ENCODE measurements at regions not wholly inside any gene's neighbourhood (a gene's known extent, or its start where the extent isn't known, plus 50 kb on each side); places are given as distances from the start of the nearest gene placed in this dataset.

- no peak for DNase-seq (ENCODE audit: extremely low read depth in 1 of 2, low read depth in 1 of 2)
These were observed 453.5 kb upstream of the JARID2 start for GRCh38 chr6:14792118-14792955.

GRCh38 chr6:14795451-14795850 is 450.4 kb upstream of the JARID2 start:
- no peak for DNase-seq (ENCODE audit: extremely low read depth in 1 of 2, low read depth in 1 of 2)

GRCh38 chr6:14796974-14797762 is 448.7 kb upstream of the JARID2 start:
- no peak for DNase-seq (ENCODE audit: extremely low read depth in 1 of 2, low read depth in 1 of 2)

- DNase-seq (ENCODE audit: extremely low read depth in 1 of 2, low read depth in 1 of 2), result no peak
These were observed 447.8 kb upstream of the JARID2 start for GRCh38 chr6:14797875-14798593.

- DNase-seq (ENCODE audit: extremely low read depth in 1 of 2, low read depth in 1 of 2), result no peak
These were observed 447.3 kb upstream of the JARID2 start for GRCh38 chr6:14798594-14798982.

- DNase-seq (ENCODE audit: extremely low read depth in 1 of 2, low read depth in 1 of 2), result no peak
These were observed 446.8 kb upstream of the JARID2 start for GRCh38 chr6:14798996-14799588.

- DNase-seq (ENCODE audit: extremely low read depth in 1 of 2, low read depth in 1 of 2), result no peak
These were observed 445.9 kb upstream of the JARID2 start for GRCh38 chr6:14799928-14800327.

- no peak for DNase-seq (ENCODE audit: extremely low read depth in 1 of 2, low read depth in 1 of 2)
These were observed 443.2 kb upstream of the JARID2 start for GRCh38 chr6:14802514-14803160.

GRCh38 chr6:14804001-14804784 is 441.7 kb upstream of the JARID2 start:
- DNase-seq (ENCODE audit: extremely low read depth in 1 of 2, low read depth in 1 of 2), result no peak

- no peak for DNase-seq (ENCODE audit: extremely low read depth in 1 of 2, low read depth in 1 of 2)
These were observed 441.1 kb upstream of the JARID2 start for GRCh38 chr6:14804785-14805210.

- no peak for DNase-seq (ENCODE audit: extremely low read depth in 1 of 2, low read depth in 1 of 2)
These were observed 439.8 kb upstream of the JARID2 start for GRCh38 chr6:14806101-14806500.

GRCh38 chr6:14807130-14807529 is 438.7 kb upstream of the JARID2 start:
- DNase-seq (ENCODE audit: extremely low read depth in 1 of 2, low read depth in 1 of 2), result no peak

GRCh38 chr6:14807971-14808370 is 437.9 kb upstream of the JARID2 start:
- DNase-seq (ENCODE audit: extremely low read depth in 1 of 2, low read depth in 1 of 2), result no peak

- DNase-seq (ENCODE audit: extremely low read depth in 1 of 2, low read depth in 1 of 2), result no peak
These were observed 435.8 kb upstream of the JARID2 start for GRCh38 chr6:14810021-14810420.

- no peak for DNase-seq (ENCODE audit: extremely low read depth in 1 of 2, low read depth in 1 of 2)
These were observed 434.0 kb upstream of the JARID2 start for GRCh38 chr6:14811775-14812428.

- no peak for DNase-seq (ENCODE audit: extremely low read depth in 1 of 2, low read depth in 1 of 2)
These were observed 431.9 kb upstream of the JARID2 start for GRCh38 chr6:14814016-14814415.

GRCh38 chr6:14816116-14816859 is 429.6 kb upstream of the JARID2 start:
- DNase-seq (ENCODE audit: extremely low read depth in 1 of 2, low read depth in 1 of 2), result no peak

- DNase-seq (ENCODE audit: extremely low read depth in 1 of 2, low read depth in 1 of 2), result no peak
These were observed 428.8 kb upstream of the JARID2 start for GRCh38 chr6:14817074-14817473.
